Muscle layer of duodenum (tissue), 2 donors: ENCODE measurements at regions not wholly inside any gene's neighbourhood (a gene's known extent, or its start where the extent isn't known, plus 50 kb on each side); places are given as distances from the start of the nearest gene placed in this dataset.

Experiments
- H3K27ac ChIP-seq: one replicate; pipeline ENCODE4 v1.7.0; 2013; ENCODE audit warnings: mild to moderate bottlenecking, low read length
- H3K27me3 ChIP-seq: one replicate; pipeline ENCODE4 v1.7.0; 2013; ENCODE audit warnings: low read depth, mild to moderate bottlenecking, control low read depth, low read length
- H3K36me3 ChIP-seq, 2 donors: one replicate each; pipeline ENCODE4 v1.7.0; 2013; ENCODE audit warnings: low read length in 2 of 2, control low read depth in 1 of 2, mild to moderate bottlenecking in 1 of 2; ENCODE audit not compliant: insufficient read depth in 2 of 2, control insufficient read depth in 1 of 2
- H3K4me1 ChIP-seq, 2 donors: one replicate each; pipeline ENCODE4 v1.7.0; 2013; ENCODE audit warnings: low read length in 2 of 2, mild to moderate bottlenecking in 2 of 2, control low read depth in 1 of 2, moderate library complexity in 1 of 2; ENCODE audit not compliant: insufficient read depth in 2 of 2, control insufficient read depth in 1 of 2
- H3K4me3 ChIP-seq, 2 donors: one replicate each; pipeline ENCODE4 v1.7.0; 2013; ENCODE audit warnings: low read length in 2 of 2, low read depth in 1 of 2, mild to moderate bottlenecking in 1 of 2
- H3K9me3 ChIP-seq, 2 donors: one replicate each; pipeline ENCODE4 v1.7.0; 2013; ENCODE audit warnings: low read length in 2 of 2, control low read depth in 1 of 2, mild to moderate bottlenecking in 1 of 2; ENCODE audit not compliant: control insufficient read depth in 1 of 2
- donor health status: healthy.

GRCh38 chr9:24351258-24351657 lies 194.4 kb downstream of the IZUMO3 start:
- H3K27ac ChIP-seq = no peak overlapping the region
- no peaks in the 10 kb centered on the region for H3K4me1 ChIP-seq
- H3K36me3 ChIP-seq = no peaks in the 10 kb centered on the region
- H3K9me3 ChIP-seq = no peaks in the 10 kb centered on the region
- H3K4me3 ChIP-seq = no peak overlapping the region
- no peaks in the 10 kb centered on the region for H3K27me3 ChIP-seq

- Histone ChIP-seq H3K9me3 (no peaks in the 10 kb centered on the region), H3K36me3 (no peaks in the 10 kb centered on the region), H3K27ac (no peak overlapping the region), H3K27me3 (no peaks in the 10 kb centered on the region), H3K4me1 (no peaks in the 10 kb centered on the region), H3K4me3 (no peak overlapping the region)
Observed at GRCh38 chr9:24342457-24342856, 203.2 kb downstream of the IZUMO3 start.

- no peaks in the 10 kb centered on the region for H3K36me3 ChIP-seq
- H3K4me3 ChIP-seq = no peak overlapping the region
- H3K4me1 ChIP-seq = no peaks in the 10 kb centered on the region
- H3K27me3 ChIP-seq = no peaks in the 10 kb centered on the region
- no peak overlapping the region for H3K27ac ChIP-seq
- H3K9me3 ChIP-seq = no peaks in the 10 kb centered on the region
Observed at GRCh38 chr9:24333629-24334028, 212.1 kb downstream of the IZUMO3 start.

GRCh38 chr9:24298912-24299311 lies 246.8 kb downstream of the IZUMO3 start:
- no peaks in the 10 kb centered on the region for H3K9me3 ChIP-seq
- H3K4me1 ChIP-seq = no peaks in the 10 kb centered on the region
- no peaks in the 10 kb centered on the region for H3K36me3 ChIP-seq
- no peaks in the 10 kb centered on the region for H3K27me3 ChIP-seq
- H3K27ac ChIP-seq = no peak overlapping the region
- no peak overlapping the region for H3K4me3 ChIP-seq

- Histone ChIP-seq H3K9me3 (no peaks in the 10 kb centered on the region), H3K4me3 (no peak overlapping the region), H3K36me3 (no peaks in the 10 kb centered on the region), H3K27me3 (no peaks in the 10 kb centered on the region), H3K27ac (no peak overlapping the region), H3K4me1 (no peaks in the 10 kb centered on the region)
Observed at GRCh38 chr9:24297931-24298330, 247.8 kb downstream of the IZUMO3 start.

- H3K27me3 ChIP-seq = no peaks in the 10 kb centered on the region
- H3K36me3 ChIP-seq = no peaks in the 10 kb centered on the region
- no peak overlapping the region for H3K4me3 ChIP-seq
- H3K27ac ChIP-seq = no peak overlapping the region
- peaks cover 0 to under 1% of the 10 kb centered on the region in 2 donors for H3K9me3 ChIP-seq
- H3K4me1 ChIP-seq = no peaks in the 10 kb centered on the region
Observed at GRCh38 chr9:24296124-24296523, 249.6 kb downstream of the IZUMO3 start.

- no peak overlapping the region for H3K4me3 ChIP-seq
- no peaks in the 10 kb centered on the region for H3K4me1 ChIP-seq
- H3K9me3 ChIP-seq = peaks cover 0 to 3% of the 10 kb centered on the region in 2 donors
- no peaks in the 10 kb centered on the region for H3K36me3 ChIP-seq
- no peak overlapping the region for H3K27ac ChIP-seq
- H3K27me3 ChIP-seq = no peaks in the 10 kb centered on the region
Observed at GRCh38 chr9:24293386-24293785, 252.3 kb downstream of the IZUMO3 start.

- Histone ChIP-seq H3K27ac (no peak overlapping the region), H3K27me3 (no peaks in the 10 kb centered on the region), H3K4me3 (no peak overlapping the region), H3K4me1 (no peaks in the 10 kb centered on the region), H3K36me3 (no peaks in the 10 kb centered on the region), H3K9me3 (peaks cover 0 to 3% of the 10 kb centered on the region in 2 donors)
Observed at GRCh38 chr9:24286761-24287160, 258.9 kb downstream of the IZUMO3 start.

GRCh38 chr9:24258626-24259025 lies 287.1 kb downstream of the IZUMO3 start:
- Histone ChIP-seq H3K27ac (no peak overlapping the region), H3K4me3 (no peak overlapping the region), H3K27me3 (no peaks in the 10 kb centered on the region), H3K36me3 (no peaks in the 10 kb centered on the region), H3K4me1 (no peaks in the 10 kb centered on the region), H3K9me3 (no peaks in the 10 kb centered on the region)

GRCh38 chr9:24257726-24258125 lies 288.0 kb downstream of the IZUMO3 start:
- Histone ChIP-seq H3K4me3 (no peak overlapping the region), H3K27me3 (no peaks in the 10 kb centered on the region), H3K27ac (no peak overlapping the region), H3K36me3 (no peaks in the 10 kb centered on the region), H3K9me3 (no peaks in the 10 kb centered on the region), H3K4me1 (no peaks in the 10 kb centered on the region)

GRCh38 chr9:24245988-24246387 lies 299.7 kb downstream of the IZUMO3 start:
- Histone ChIP-seq H3K4me3 (no peak overlapping the region), H3K27me3 (no peaks in the 10 kb centered on the region)

GRCh38 chr9:24242576-24242975 lies 303.1 kb downstream of the IZUMO3 start:
- no peaks in the 10 kb centered on the region for H3K9me3 ChIP-seq
- H3K4me3 ChIP-seq = no peak overlapping the region
- H3K27ac ChIP-seq = no peak overlapping the region
- no peaks in the 10 kb centered on the region for H3K36me3 ChIP-seq
- no peaks in the 10 kb centered on the region for H3K27me3 ChIP-seq
- H3K4me1 ChIP-seq = no peaks in the 10 kb centered on the region

More at GRCh38 chr9:24245988-24246387, 299.7 kb downstream of the IZUMO3 start:
- Histone ChIP-seq H3K4me1 (no peaks in the 10 kb centered on the region), H3K9me3 (no peaks in the 10 kb centered on the region), H3K36me3 (no peaks in the 10 kb centered on the region), H3K27ac (no peak overlapping the region)
